WI38 (cell line): ENCODE measurements at regions not wholly inside any gene's neighbourhood (a gene's known extent, or its start where the extent isn't known, plus 50 kb on each side); places are given as distances from the start of the nearest gene placed in this dataset.

Source experiments
- H3K4me3 ChIP-seq: 2 replicates; pipeline ENCODE4 v1.5.1; 2011; ENCODE audit warnings: low read depth, mild to moderate bottlenecking, control low read depth, low read length
- CTCF ChIP-seq: IDR thresholded peaks from 2 replicates; pipeline ENCODE4 v1.5.1; 2012; ENCODE audit warnings: low read depth, mild to moderate bottlenecking, control low read depth, low read length

- no peak overlapping the region for H3K4me3 ChIP-seq
- no peak for TF ChIP-seq CTCF
These were observed 251.2 kb downstream of the BAMBI start for GRCh38 chr10:28928484-28928883.

GRCh38 chr10:28929942-28930341, 252.6 kb downstream of the BAMBI start:
- TF ChIP-seq CTCF, result no peak
- no peak overlapping the region for H3K4me3 ChIP-seq

- no peak for TF ChIP-seq CTCF
- no peak overlapping the region for H3K4me3 ChIP-seq
These were observed 253.5 kb downstream of the BAMBI start for GRCh38 chr10:28930514-28931495.

GRCh38 chr10:28935061-28935460, 257.7 kb downstream of the BAMBI start:
- H3K4me3 ChIP-seq, result no peak overlapping the region
- no peak for TF ChIP-seq CTCF

- H3K4me3 ChIP-seq, result no peak overlapping the region
- TF ChIP-seq CTCF, result no peak
These were observed 260.6 kb downstream of the BAMBI start for GRCh38 chr10:28937959-28938358.

GRCh38 chr10:28938745-28939144, 261.4 kb downstream of the BAMBI start:
- no peak overlapping the region for H3K4me3 ChIP-seq
- no peak for TF ChIP-seq CTCF
